GM23338 (cell line): ENCODE measurements at regions not wholly inside any gene's neighbourhood (a gene's known extent, or its start where the extent isn't known, plus 50 kb on each side); places are given as distances from the start of the nearest gene placed in this dataset.

Experiments
- ATAC-seq: fragments of 200-7000 bp; cut with Tn5 transposase; 3 replicates; pipeline ENCODE4 v1.9.1; 2020
- DNase-seq: peaks from one replicate; pipeline ENCODE4 v3.0.0-alpha.2; 2015; ENCODE audit warnings: low spot score
- H2AFZ ChIP-seq: fragments of 200-600 bp; sonication (generic); 2 replicates; pipeline ENCODE4 v1.8.0; 2016; ENCODE audit warnings: antibody characterized with exemption, mild to moderate bottlenecking, moderate library complexity
- H3F3A ChIP-seq: fragments of 200-600 bp; sonication (generic); replicated peaks from 2 replicates; pipeline ENCODE4 v1.8.0; 2017; ENCODE audit warnings: antibody characterized with exemption, mixed run types, low read depth
- H3K27ac ChIP-seq: fragments of 200-600 bp; sonication (generic); 2 replicates; pipeline ENCODE4 v1.6.1; 2016; ENCODE audit warnings: low read depth
- H3K27me3 ChIP-seq: fragments of 200-600 bp; sonication (generic); 2 replicates; pipeline ENCODE4 v1.8.0; 2016; ENCODE audit warnings: mild to moderate bottlenecking, mixed run types, moderate library complexity; ENCODE audit not compliant: insufficient read depth
- H3K36me3 ChIP-seq: fragments of 200-600 bp; sonication (generic); 2 replicates; pipeline ENCODE4 v1.8.0; 2016; ENCODE audit warnings: mild to moderate bottlenecking; ENCODE audit not compliant: insufficient read depth
- H3K4me1 ChIP-seq: fragments of 200-600 bp; sonication (generic); 2 replicates; pipeline ENCODE4 v1.8.0; 2016; ENCODE audit warnings: mild to moderate bottlenecking, moderate library complexity; ENCODE audit not compliant: insufficient read depth
- H3K4me2 ChIP-seq: fragments of 200-600 bp; sonication (generic); 2 replicates; pipeline ENCODE4 v1.7.1; 2017; ENCODE audit warnings: mixed run types
- H3K4me3 ChIP-seq: fragments of 200-600 bp; sonication (generic); 2 replicates; pipeline ENCODE4 v1.6.1; 2016; ENCODE audit warnings: mixed run types
- H3K79me2 ChIP-seq: fragments of 200-600 bp; sonication (generic); replicated peaks from 2 replicates; pipeline ENCODE4 v1.8.0; 2017; ENCODE audit warnings: mild to moderate bottlenecking; ENCODE audit not compliant: insufficient read depth
- H3K9me2 ChIP-seq: fragments of 200-600 bp; sonication (generic); 2 replicates; pipeline ENCODE4 v1.8.0; 2017; ENCODE audit not compliant: insufficient read depth
- H4K20me1 ChIP-seq: fragments of 200-600 bp; sonication (generic); replicated peaks from 2 replicates; pipeline ENCODE4 v1.8.0; 2017; ENCODE audit warnings: mild to moderate bottlenecking; ENCODE audit not compliant: insufficient read depth
- H3K27ac Mint-ChIP-seq: 2 replicates; pipeline ENCODE4 v1.8.0; 2020; ENCODE audit warnings: inconsistent platforms, mild to moderate bottlenecking, moderate library complexity, mixed read lengths
- H3K27me3 Mint-ChIP-seq: 3 replicates; pipeline ENCODE4 v1.8.0; 2022; ENCODE audit warnings: low read depth, mild to moderate bottlenecking, moderate library complexity, mixed read lengths, inconsistent platforms; ENCODE audit not compliant: insufficient read depth, poor library complexity
- H3K36me3 Mint-ChIP-seq: 3 replicates; pipeline ENCODE4 v1.8.0; 2021; ENCODE audit warnings: low read depth, mild to moderate bottlenecking, inconsistent platforms, moderate library complexity, mixed read lengths
- H3K4me1 Mint-ChIP-seq: 3 replicates; pipeline ENCODE4 v1.8.0; 2020; ENCODE audit warnings: mild to moderate bottlenecking, inconsistent platforms, mixed read lengths
- H3K4me3 Mint-ChIP-seq: 3 replicates; pipeline ENCODE4 v1.8.0; 2021; ENCODE audit warnings: moderate library complexity, mild to moderate bottlenecking, inconsistent platforms, mixed read lengths
- H3K9me3 Mint-ChIP-seq: 3 replicates; pipeline ENCODE4 v1.8.0; 2020; ENCODE audit warnings: moderate library complexity, mild to moderate bottlenecking, inconsistent platforms, mixed read lengths
- CREB1 ChIP-seq: fragments of 250-450 bp; sonication (Bioruptor Pico); IDR thresholded peaks from 2 replicates; pipeline ENCODE4 v1.5.0; 2020; ENCODE audit warnings: low read depth, mild to moderate bottlenecking, moderate library complexity
- CTCF ChIP-seq, 2 experiments: fragments of 200-600 bp in 1 of 2; sonication (generic) in 1 of 2; conservative IDR thresholded peaks; 2 replicates each; pipeline versions ENCODE4 v1.5.1 to v1.6.1; 2016 to 2017; ENCODE audit warnings: antibody characterized with exemption in 2 of 2, low read depth in 2 of 2, mild to moderate bottlenecking in 2 of 2, moderate library complexity in 1 of 2
- ETS1 ChIP-seq: IDR thresholded peaks from 2 replicates; pipeline ENCODE4 v1.6.1; 2016; ENCODE audit warnings: antibody characterized with exemption
- EZH2 ChIP-seq: fragments of 200-600 bp; sonication (generic); IDR thresholded peaks from one replicate; pipeline ENCODE4 v1.8.0; 2017; ENCODE audit warnings: antibody characterized with exemption, mild to moderate bottlenecking, low read depth; ENCODE audit not compliant: unreplicated experiment
- EZH2phosphoT487 ChIP-seq: fragments of 200-600 bp; sonication (generic); IDR thresholded peaks from one replicate; pipeline ENCODE4 v1.8.1; 2018; ENCODE audit warnings: antibody characterized with exemption; ENCODE audit not compliant: unreplicated experiment
- JUNB ChIP-seq: IDR thresholded peaks from one replicate; pipeline ENCODE4 v1.6.1; 2016; ENCODE audit warnings: antibody characterized with exemption; ENCODE audit not compliant: unreplicated experiment
- NANOG ChIP-seq: IDR thresholded peaks from 2 replicates; pipeline ENCODE4 v1.6.1; 2016; ENCODE audit warnings: antibody characterized with exemption, borderline replicate concordance
- POLR2AphosphoS5 ChIP-seq: IDR thresholded peaks from 2 replicates; pipeline ENCODE4 v1.6.1; 2016; ENCODE audit warnings: antibody characterized with exemption, low read depth
- REST ChIP-seq: IDR thresholded peaks from one replicate; pipeline ENCODE4 v1.6.1; 2018; ENCODE audit warnings: antibody characterized with exemption; ENCODE audit not compliant: unreplicated experiment
- STAT1 ChIP-seq: IDR thresholded peaks from one replicate; pipeline ENCODE4 v1.6.1; 2016; ENCODE audit warnings: antibody characterized with exemption; ENCODE audit not compliant: unreplicated experiment
- ZNF114 ChIP-seq: fragments of 250-450 bp; sonication (Bioruptor Pico); IDR thresholded peaks from 2 replicates; pipeline ENCODE4 v1.5.0; 2020; ENCODE audit warnings: mild to moderate bottlenecking, moderate library complexity
- ZNF331 ChIP-seq: fragments of 250-450 bp; sonication (Bioruptor Pico); IDR thresholded peaks from 2 replicates; pipeline ENCODE4 v1.5.0; 2020; ENCODE audit warnings: low read depth, mild to moderate bottlenecking, moderate library complexity
- ZNF462 ChIP-seq: fragments of 250-450 bp; sonication (Bioruptor Pico); IDR thresholded peaks from 2 replicates; pipeline ENCODE4 v1.5.0; 2020; ENCODE audit warnings: mild to moderate bottlenecking, moderate library complexity

GRCh38 chr2:80863147-80863714, 558.7 kb upstream of the LRRTM1 start:
- no peaks in the 10 kb centered on the region for H3K27me3 ChIP-seq
- H3K9me3 Mint-ChIP-seq = no peaks in the 10 kb centered on the region; the same call in 2 of the 3 replicates
- peaks cover 10% of the 10 kb centered on the region; the same call in 1 of the 2 replicates for H3K4me1 ChIP-seq
- no peaks in the 10 kb centered on the region for H3K36me3 ChIP-seq
- no peak for DNase-seq
- no peak overlapping the region for H3K27ac Mint-ChIP-seq
- H3K4me3 ChIP-seq = no peak overlapping the region
- H3K27me3 Mint-ChIP-seq = no peaks in the 10 kb centered on the region
- H3K9me2 ChIP-seq = peaks cover 12% of the 10 kb centered on the region
- H3K79me2 ChIP-seq = no peaks in the 10 kb centered on the region
- no peak overlapping the region for H3K4me2 ChIP-seq
- no peak overlapping the region for H2AFZ ChIP-seq
- no peak for ATAC-seq
- no peaks in the 10 kb centered on the region for H3K36me3 Mint-ChIP-seq
- no peak for TF ChIP-seq NANOG
- TF ChIP-seq POLR2AphosphoS5 = no peak
- TF ChIP-seq EZH2phosphoT487 = no peak
- TF ChIP-seq EZH2 = no peak
- TF ChIP-seq ZNF114 = no peak
- no peak for TF ChIP-seq STAT1
- TF ChIP-seq REST = no peak
- TF ChIP-seq ETS1 = no peak
- TF ChIP-seq JUNB = no peak
- TF ChIP-seq CTCF (conservative IDR thresholded peaks at IDR 0.05; ENCODE audit: low read depth in 2 of 2) = no peak
- no peak for TF ChIP-seq CREB1 (CRISPR knock-in tag)
- TF ChIP-seq ZNF331 (CRISPR knock-in tag) = no peak
- TF ChIP-seq ZNF462 (CRISPR knock-in tag) = no peak
- H3F3A ChIP-seq = no peaks in the 10 kb centered on the region
- H3K4me3 Mint-ChIP-seq = no peak overlapping the region
- H4K20me1 ChIP-seq = no peaks in the 10 kb centered on the region
- no peaks in the 10 kb centered on the region; the same call in none of the 3 replicates for H3K4me1 Mint-ChIP-seq
- H3K27ac ChIP-seq = no peak overlapping the region
